Peyer's patch (tissue), 4 donors: ENCODE measurements at regions not wholly inside any gene's neighbourhood (a gene's known extent, or its start where the extent isn't known, plus 50 kb on each side); places are given as distances from the start of the nearest gene placed in this dataset.

Source experiments
- DNase-seq, 3 donors: peaks; one replicate each; pipeline ENCODE4 v3.0.0-alpha.2; 2017 to 2019
- H3K27ac ChIP-seq, 4 donors: fragments of 200-600 bp; sonication (generic); one replicate each; pipeline ENCODE4 v1.5.1; 2016 to 2019
- H3K27me3 ChIP-seq, 2 donors: fragments of 200-600 bp; sonication (generic); one replicate each; pipeline ENCODE4 v1.5.1; 2019
- H3K36me3 ChIP-seq, 3 donors: fragments of 200-600 bp; sonication (generic); one replicate each; pipeline ENCODE4 v1.5.1; 2016 to 2019
- H3K4me1 ChIP-seq, 4 donors: fragments of 200-600 bp; sonication (generic); one replicate each; pipeline ENCODE4 v1.5.1; 2016 to 2019
- H3K4me3 ChIP-seq, 4 donors: fragments of 200-600 bp; sonication (generic); 1 replicate in 3 of 4; 2 replicates in 1 of 4; pipeline ENCODE4 v1.5.1; 2016 to 2019; ENCODE audit warnings: mild to moderate bottlenecking in 1 of 4
- H3K9me3 ChIP-seq, 4 donors: fragments of 200-600 bp; sonication (generic); one replicate each; pipeline ENCODE4 v1.5.1; 2016 to 2019; ENCODE audit warnings: mild to moderate bottlenecking in 1 of 4
- CTCF ChIP-seq, 6 experiments: fragments of 450-650 bp in 4 of 6; fragments of 200-600 bp in 2 of 6; sonication (generic) in 1 of 6; IDR thresholded peaks; one replicate each; pipeline ENCODE4 v1.5.1; 2017 to 2019; ENCODE audit warnings: antibody characterized with exemption in 6 of 6, mild to moderate bottlenecking in 3 of 6, moderate library complexity in 1 of 6
- POLR2A ChIP-seq, 2 donors: fragments of 450-650 bp; IDR thresholded peaks; one replicate each; pipeline ENCODE4 v1.5.1; 2017; ENCODE audit warnings: antibody characterized with exemption in 2 of 2, mild to moderate bottlenecking in 2 of 2, moderate library complexity in 2 of 2

- no peaks in the 10 kb centered on the region for H3K4me1 ChIP-seq
- no peak for DNase-seq
- no peaks in the 10 kb centered on the region for H3K36me3 ChIP-seq
- peaks cover 0 to 2% (median 0%) of the 10 kb centered on the region in 4 donors for H3K9me3 ChIP-seq
- no peak for TF ChIP-seq POLR2A (IDR thresholded peaks at IDR 0.05)
- TF ChIP-seq CTCF (IDR thresholded peaks at IDR 0.05) = no peak
- no peak overlapping the region for H3K4me3 ChIP-seq
- H3K27ac ChIP-seq = no peak overlapping the region
- no peaks in the 10 kb centered on the region for H3K27me3 ChIP-seq
These were observed 548.9 kb downstream of the PYDC2 start for GRCh38 chr3:192009903-192010302.

GRCh38 chr3:192010490-192010889, 549.5 kb downstream of the PYDC2 start:
- no peak for DNase-seq
- H3K4me1 ChIP-seq = no peaks in the 10 kb centered on the region
- H3K4me3 ChIP-seq = no peak overlapping the region
- H3K9me3 ChIP-seq = peaks cover 0 to 2% (median 0%) of the 10 kb centered on the region in 4 donors
- H3K36me3 ChIP-seq = no peaks in the 10 kb centered on the region
- no peak overlapping the region for H3K27ac ChIP-seq
- no peaks in the 10 kb centered on the region for H3K27me3 ChIP-seq
- TF ChIP-seq CTCF (IDR thresholded peaks at IDR 0.05) = no peak
- no peak for TF ChIP-seq POLR2A (IDR thresholded peaks at IDR 0.05)

GRCh38 chr3:192011137-192011536, 550.2 kb downstream of the PYDC2 start:
- Histone ChIP-seq H3K27me3 (no peaks in the 10 kb centered on the region), H3K4me1 (no peaks in the 10 kb centered on the region), H3K4me3 (no peak overlapping the region), H3K36me3 (no peaks in the 10 kb centered on the region), H3K27ac (no peak overlapping the region), H3K9me3 (peaks cover 0 to 2% (median 0%) of the 10 kb centered on the region in 4 donors)
- TF ChIP-seq POLR2A (IDR thresholded peaks at IDR 0.05) (no peak), CTCF (IDR thresholded peaks at IDR 0.05) (no peak)
- no peak for DNase-seq

GRCh38 chr3:192013110-192013509, 552.1 kb downstream of the PYDC2 start:
- H3K4me3 ChIP-seq = no peak overlapping the region
- no peak overlapping the region for H3K27ac ChIP-seq
- H3K9me3 ChIP-seq = peaks cover 0 to 2% (median 0%) of the 10 kb centered on the region in 4 donors
- TF ChIP-seq CTCF (IDR thresholded peaks at IDR 0.05) (no peak), POLR2A (IDR thresholded peaks at IDR 0.05) (no peak)
- no peaks in the 10 kb centered on the region for H3K36me3 ChIP-seq
- no peaks in the 10 kb centered on the region for H3K4me1 ChIP-seq
- no peaks in the 10 kb centered on the region for H3K27me3 ChIP-seq
- DNase-seq = no peak

- DNase-seq = no peak
- Histone ChIP-seq H3K27ac (no peak overlapping the region), H3K9me3 (no peaks in the 10 kb centered on the region), H3K4me3 (no peak overlapping the region), H3K27me3 (no peaks in the 10 kb centered on the region), H3K36me3 (no peaks in the 10 kb centered on the region), H3K4me1 (no peaks in the 10 kb centered on the region)
- TF ChIP-seq POLR2A (IDR thresholded peaks at IDR 0.05) = no peak
- TF ChIP-seq CTCF (IDR thresholded peaks at IDR 0.05) = no peak
These were observed 561.4 kb downstream of the PYDC2 start for GRCh38 chr3:192022412-192022811.

- Histone ChIP-seq H3K4me1 (no peaks in the 10 kb centered on the region), H3K36me3 (no peaks in the 10 kb centered on the region), H3K27me3 (no peaks in the 10 kb centered on the region), H3K27ac (no peak overlapping the region), H3K4me3 (no peak overlapping the region), H3K9me3 (no peaks in the 10 kb centered on the region)
- TF ChIP-seq CTCF (IDR thresholded peaks at IDR 0.05) (no peak), POLR2A (IDR thresholded peaks at IDR 0.05) (no peak)
- DNase-seq = no peak
These were observed 563.8 kb downstream of the PYDC2 start for GRCh38 chr3:192024751-192025150.
